Fibroblast of villous mesenchyme (primary cell): ENCODE measurements at regions not wholly inside any gene's neighbourhood (a gene's known extent, or its start where the extent isn't known, plus 50 kb on each side); places are given as distances from the start of the nearest gene placed in this dataset.

Experiments
- DNase-seq: peaks from one replicate; pipeline ENCODE4 v3.0.0-alpha.2; 2010; ENCODE audit warnings: low read depth
- H3K4me3 ChIP-seq: 2 replicates; pipeline ENCODE4 v1.5.1; 2011; ENCODE audit warnings: low read depth, mild to moderate bottlenecking, low read length
- TF ChIP-seq, protein P1 (sequence below): IDR thresholded peaks from 2 replicates; pipeline ENCODE4 v1.5.1; 2012; ENCODE audit warnings: low read depth, mild to moderate bottlenecking, low read length; ENCODE audit not compliant: insufficient read depth

DNA sequence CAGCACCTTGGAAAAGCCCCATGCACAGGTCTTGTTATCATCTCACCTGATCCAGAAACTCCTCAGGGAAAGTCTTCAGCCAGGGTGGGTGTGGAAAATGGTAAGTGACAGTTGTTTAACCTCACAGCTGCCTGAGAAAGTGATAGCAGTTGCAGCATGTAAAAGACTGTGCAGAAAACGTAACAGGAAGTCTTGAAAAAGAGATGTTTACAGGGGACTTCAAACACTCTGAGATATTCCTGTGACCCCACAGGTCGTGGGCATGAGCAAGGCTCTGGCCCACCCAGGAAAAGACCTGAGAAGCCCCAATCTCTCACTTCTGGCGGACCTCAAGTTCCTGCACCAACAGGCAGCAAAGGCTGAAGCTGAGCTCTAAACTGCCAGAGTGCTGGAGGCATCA, 826.9 kb downstream of the UQCRFS1 start:
- H3K4me3 ChIP-seq = no peak overlapping the region

GRCh38 chr19:28377077-28377476, 835.9 kb downstream of the UQCRFS1 start:
- no peak for DNase-seq
- no peak overlapping the region for H3K4me3 ChIP-seq
- TF ChIP-seq, protein P1, sequence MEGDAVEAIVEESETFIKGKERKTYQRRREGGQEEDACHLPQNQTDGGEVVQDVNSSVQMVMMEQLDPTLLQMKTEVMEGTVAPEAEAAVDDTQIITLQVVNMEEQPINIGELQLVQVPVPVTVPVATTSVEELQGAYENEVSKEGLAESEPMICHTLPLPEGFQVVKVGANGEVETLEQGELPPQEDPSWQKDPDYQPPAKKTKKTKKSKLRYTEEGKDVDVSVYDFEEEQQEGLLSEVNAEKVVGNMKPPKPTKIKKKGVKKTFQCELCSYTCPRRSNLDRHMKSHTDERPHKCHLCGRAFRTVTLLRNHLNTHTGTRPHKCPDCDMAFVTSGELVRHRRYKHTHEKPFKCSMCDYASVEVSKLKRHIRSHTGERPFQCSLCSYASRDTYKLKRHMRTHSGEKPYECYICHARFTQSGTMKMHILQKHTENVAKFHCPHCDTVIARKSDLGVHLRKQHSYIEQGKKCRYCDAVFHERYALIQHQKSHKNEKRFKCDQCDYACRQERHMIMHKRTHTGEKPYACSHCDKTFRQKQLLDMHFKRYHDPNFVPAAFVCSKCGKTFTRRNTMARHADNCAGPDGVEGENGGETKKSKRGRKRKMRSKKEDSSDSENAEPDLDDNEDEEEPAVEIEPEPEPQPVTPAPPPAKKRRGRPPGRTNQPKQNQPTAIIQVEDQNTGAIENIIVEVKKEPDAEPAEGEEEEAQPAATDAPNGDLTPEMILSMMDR = no peak

More for the DNA sequence above, 826.9 kb downstream of the UQCRFS1 start:
- TF ChIP-seq, protein P1 = no peak
- DNase-seq = no peak

DNA sequence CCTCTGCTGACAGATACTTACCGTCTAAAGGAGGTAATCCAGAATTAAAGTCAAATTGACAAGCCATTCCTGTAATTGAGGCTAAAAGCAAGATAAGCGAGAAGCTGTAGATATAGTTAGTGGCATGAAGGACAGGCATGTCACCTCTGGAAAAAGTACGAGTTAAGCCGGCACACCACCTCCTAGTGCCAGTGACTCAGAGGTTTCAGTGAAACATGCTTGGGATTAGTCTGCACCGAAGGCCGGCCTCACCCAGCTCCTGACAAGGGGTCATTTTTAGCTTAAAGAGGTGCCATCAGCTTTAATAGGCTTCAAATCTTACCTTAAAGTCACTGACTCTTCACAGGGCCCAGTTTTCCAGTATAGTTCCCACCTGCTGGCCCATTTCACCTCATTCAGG, 838.0 kb downstream of the UQCRFS1 start:
- DNase-seq = no peak
- no peak overlapping the region for H3K4me3 ChIP-seq
- TF ChIP-seq, protein P1 = no peak

DNA sequence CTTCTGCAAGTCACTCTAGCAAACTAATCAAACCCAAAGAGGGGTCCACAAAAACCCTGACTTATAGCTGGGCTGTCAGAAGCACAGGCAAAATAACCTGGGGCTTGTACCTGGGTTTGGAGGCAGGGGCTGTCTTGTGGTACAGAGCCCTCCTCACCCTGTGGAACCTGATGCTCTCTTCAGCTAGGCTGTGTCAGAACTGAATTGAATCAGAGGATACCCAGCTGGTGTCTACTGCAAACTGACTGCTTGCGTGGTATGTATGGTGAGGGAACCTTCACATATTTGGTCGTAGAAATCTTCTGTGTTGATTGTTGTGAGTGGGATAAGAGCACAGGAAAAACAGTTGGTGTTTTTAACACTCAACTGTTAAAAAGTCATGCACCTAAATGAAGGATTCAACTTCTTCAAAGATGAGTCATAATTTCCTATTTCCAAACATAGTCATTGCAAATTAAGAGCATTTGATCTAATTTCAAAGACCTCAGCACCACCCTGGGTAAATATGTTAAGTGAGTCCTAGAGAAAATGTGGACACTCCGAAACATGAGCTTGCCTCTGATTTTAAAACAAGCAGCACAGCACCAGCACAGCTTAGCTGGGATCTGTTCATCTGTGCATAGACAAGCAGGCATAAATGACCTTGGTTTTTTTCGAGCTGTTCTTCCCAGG, 840.2 kb downstream of the UQCRFS1 start:
- TF ChIP-seq, protein P1 = no peak
- H3K4me3 ChIP-seq = no peak overlapping the region
- no peak for DNase-seq

DNA sequence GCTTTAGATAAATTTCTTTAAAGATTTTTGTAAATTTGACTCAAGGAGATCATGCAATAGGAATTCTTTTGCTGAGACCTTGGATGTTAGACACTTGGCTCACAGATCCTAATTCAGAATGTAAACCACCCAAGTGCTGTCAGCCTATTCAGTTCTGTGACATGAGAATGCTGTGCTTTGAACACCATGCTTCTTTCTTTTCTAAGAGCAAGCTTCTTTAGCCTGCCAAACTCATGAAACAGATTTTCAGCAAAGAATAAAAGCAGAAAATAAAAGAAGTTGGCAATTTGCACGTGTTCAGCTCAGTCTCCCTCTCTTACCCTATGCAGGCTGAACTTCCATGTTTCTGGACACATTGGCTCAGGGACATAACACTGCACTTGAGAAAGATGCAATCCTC, 845.8 kb downstream of the UQCRFS1 start:
- TF ChIP-seq, protein P1 = no peak
- no peak for DNase-seq

GRCh38 chr19:28363254-28363653, 849.7 kb downstream of the UQCRFS1 start:
- no peak for DNase-seq
- TF ChIP-seq, protein P1 = no peak
- no peak overlapping the region for H3K4me3 ChIP-seq

More for the DNA sequence above, 845.8 kb downstream of the UQCRFS1 start:
- H3K4me3 ChIP-seq = no peak overlapping the region
